ENCODE measurements at regions not wholly inside any gene's neighbourhood (a gene's known extent, or its start where the extent isn't known, plus 50 kb on each side); places are given as distances from the start of the nearest gene placed in this dataset.
A peak's percentile ranks its signal among the peaks of the same experiment; 100 is the strongest.

- no peak for DNase-seq (ENCODE audit: low spot score)
- no peak for ATAC-seq (ENCODE audit: low FRiP score)
- no peak for TF ChIP-seq CTCF (IDR thresholded peaks at IDR 0.05)
Observed at GRCh38 chr2:208970070-208970469, 453.8 kb upstream of the MAP2 start.

GRCh38 chr2:208977582-208977981 lies 446.3 kb upstream of the MAP2 start:
- no peak for TF ChIP-seq CTCF (IDR thresholded peaks at IDR 0.05)

DNA sequence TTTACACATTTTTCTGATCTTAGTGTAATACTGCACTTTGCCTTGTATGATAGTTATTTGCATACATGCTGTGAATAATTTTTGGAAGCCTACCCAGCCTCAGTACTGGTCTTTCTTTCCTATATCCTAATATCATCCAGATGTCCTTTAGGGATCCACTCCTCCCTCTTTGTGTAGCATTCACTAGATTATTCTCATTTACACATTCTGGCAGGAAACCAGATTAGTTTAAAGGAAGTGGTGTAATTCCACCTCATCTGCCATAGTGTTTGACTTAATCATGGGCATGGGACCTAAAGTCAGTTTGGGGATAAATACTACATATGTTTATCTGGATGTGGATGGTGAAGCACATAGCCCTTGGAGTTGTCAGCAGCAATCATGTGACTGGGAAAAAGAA lies 444.9 kb upstream of the MAP2 start:
- DNase-seq (ENCODE audit: low spot score) (no peak), ATAC-seq (ENCODE audit: low FRiP score) (no peak)
- TF ChIP-seq CTCF (IDR thresholded peaks at IDR 0.05), result no peak

More at GRCh38 chr2:208977582-208977981, 446.3 kb upstream of the MAP2 start:
- ATAC-seq (ENCODE audit: low FRiP score) (no peak), DNase-seq (ENCODE audit: low spot score) (no peak)

DNA sequence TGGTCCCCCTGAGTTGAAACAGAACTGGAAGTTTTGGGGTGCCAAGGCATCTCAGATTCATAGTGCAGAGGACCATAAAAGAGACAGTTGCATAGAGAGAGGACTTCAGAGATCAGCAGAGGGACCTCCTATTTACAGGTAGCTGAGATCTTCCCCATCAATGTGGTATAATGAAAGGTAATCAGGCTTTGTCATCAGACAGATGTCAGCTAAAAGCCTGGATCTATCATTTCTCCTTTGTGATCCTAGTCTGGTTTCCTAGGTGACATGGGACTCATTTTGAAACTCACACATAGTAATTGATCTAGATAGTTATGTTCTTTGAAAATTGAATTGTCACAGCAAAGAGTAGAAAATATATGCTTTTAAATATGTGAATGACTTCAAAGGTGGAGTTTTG lies 443.5 kb upstream of the MAP2 start:
- no peak for TF ChIP-seq CTCF (IDR thresholded peaks at IDR 0.05)
- DNase-seq (ENCODE audit: low spot score) (no peak), ATAC-seq (ENCODE audit: low FRiP score) (no peak)

DNA sequence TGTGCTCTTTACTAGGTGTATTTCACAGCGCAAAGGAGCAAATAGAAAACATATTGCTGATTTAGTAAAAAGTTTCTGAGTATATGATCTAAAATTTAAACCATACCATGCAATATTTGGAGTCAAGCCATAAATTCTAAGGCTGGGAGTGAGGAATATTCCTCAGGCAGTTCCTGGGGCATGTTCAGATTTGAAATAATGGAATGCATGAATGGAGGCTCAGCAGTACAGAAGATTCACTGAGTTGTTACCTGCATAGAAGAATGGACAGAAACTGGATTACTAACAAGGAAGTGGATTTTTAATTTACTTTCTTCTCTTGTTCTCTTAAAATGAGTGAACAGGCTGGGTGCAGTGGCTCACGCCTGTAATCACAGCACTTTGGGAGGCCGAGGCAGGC lies 441.0 kb upstream of the MAP2 start:
- no peak for TF ChIP-seq CTCF (IDR thresholded peaks at IDR 0.05)
- ATAC-seq (ENCODE audit: low FRiP score) (no peak), DNase-seq (ENCODE audit: low spot score) (no peak)

- ATAC-seq (ENCODE audit: low FRiP score), result no peak
- TF ChIP-seq CTCF (IDR thresholded peaks at IDR 0.05), result no peak
- no peak for DNase-seq (ENCODE audit: low spot score)
Observed at GRCh38 chr2:208983486-208983885, 440.4 kb upstream of the MAP2 start.

- ATAC-seq (ENCODE audit: low FRiP score), result peak; percentile 81
- no peak for DNase-seq (ENCODE audit: low spot score)
- TF ChIP-seq CTCF (IDR thresholded peaks at IDR 0.05), result no peak
Observed at GRCh38 chr2:208984376-208985090, 439.3 kb upstream of the MAP2 start.

All from omental fat pad (tissue), 3 donors.